ENCODE measurements at regions not wholly inside any gene's neighbourhood (a gene's known extent, or its start where the extent isn't known, plus 50 kb on each side); places are given as distances from the start of the nearest gene placed in this dataset.

DNA sequence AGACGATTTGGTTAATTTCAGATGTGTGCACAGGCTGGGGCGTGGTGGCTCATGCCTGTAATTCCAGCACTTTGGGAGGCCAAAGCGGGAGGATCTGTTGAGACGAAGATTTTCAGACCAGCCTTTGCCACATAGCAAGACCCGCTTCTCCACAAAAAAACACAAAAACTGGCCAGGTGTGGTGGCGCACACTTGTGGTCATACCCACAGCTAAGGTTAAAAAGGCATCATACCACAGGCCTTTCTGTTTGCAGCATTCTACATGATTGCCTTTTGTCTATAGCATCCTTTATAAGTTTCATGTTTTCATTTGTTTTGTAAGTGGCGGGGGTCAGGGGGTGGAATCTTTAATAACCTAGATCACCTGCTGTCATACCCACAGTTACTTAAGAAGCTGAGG, 239.9 kb upstream of the NOX3 start:
- DNase-seq (ENCODE audit: low spot score), result no peak

GRCh38 chr6:155694419-155694790, 238.8 kb upstream of the NOX3 start:
- DNase-seq (ENCODE audit: low spot score), result no peak

DNA sequence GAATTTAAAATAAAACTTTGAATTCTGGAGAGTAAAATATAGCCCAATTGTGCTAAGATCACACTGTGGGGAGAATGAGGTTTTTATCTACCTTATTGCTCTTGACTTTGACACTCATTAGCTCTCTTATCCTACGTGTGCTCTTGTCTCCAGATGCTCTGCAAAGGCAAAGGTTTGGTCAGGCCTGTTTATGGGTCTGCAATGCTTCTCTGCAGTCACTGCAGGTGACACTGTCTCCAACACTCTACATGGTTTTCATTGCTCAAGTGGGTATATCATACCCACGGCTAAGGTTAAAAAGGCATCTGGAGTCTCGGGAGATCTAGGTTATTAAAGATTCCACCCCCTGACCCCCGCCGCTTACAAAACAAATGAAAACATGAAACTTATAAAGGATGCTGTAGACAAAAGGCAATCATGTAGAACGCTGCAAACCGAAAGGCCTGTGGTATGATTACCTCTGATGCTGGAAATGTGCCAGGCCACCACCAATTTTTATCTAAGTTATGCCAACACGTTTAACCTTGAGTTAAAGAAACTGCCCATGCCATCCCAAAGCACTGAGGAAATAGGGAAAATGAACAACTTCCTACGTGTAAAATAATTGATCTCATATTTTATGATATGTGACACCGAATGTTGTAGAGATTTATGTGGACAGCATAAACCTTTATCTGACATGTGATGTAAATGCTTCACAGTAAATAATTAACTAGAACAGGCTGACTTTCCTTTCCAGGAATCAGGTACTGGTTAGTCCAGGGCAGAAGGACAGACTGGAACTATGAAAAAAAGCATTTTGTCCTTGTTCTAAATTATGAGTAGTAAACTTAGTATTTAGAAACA, 238.2 kb upstream of the NOX3 start:
- DNase-seq (ENCODE audit: low spot score), result peak; percentile 74

GRCh38 chr6:155690820-155691219, 235.2 kb upstream of the NOX3 start:
- no peak for DNase-seq (ENCODE audit: low spot score)

- no peak for DNase-seq (ENCODE audit: low spot score)
Measured at GRCh38 chr6:155687645-155688044, 232.0 kb upstream of the NOX3 start.

DNA sequence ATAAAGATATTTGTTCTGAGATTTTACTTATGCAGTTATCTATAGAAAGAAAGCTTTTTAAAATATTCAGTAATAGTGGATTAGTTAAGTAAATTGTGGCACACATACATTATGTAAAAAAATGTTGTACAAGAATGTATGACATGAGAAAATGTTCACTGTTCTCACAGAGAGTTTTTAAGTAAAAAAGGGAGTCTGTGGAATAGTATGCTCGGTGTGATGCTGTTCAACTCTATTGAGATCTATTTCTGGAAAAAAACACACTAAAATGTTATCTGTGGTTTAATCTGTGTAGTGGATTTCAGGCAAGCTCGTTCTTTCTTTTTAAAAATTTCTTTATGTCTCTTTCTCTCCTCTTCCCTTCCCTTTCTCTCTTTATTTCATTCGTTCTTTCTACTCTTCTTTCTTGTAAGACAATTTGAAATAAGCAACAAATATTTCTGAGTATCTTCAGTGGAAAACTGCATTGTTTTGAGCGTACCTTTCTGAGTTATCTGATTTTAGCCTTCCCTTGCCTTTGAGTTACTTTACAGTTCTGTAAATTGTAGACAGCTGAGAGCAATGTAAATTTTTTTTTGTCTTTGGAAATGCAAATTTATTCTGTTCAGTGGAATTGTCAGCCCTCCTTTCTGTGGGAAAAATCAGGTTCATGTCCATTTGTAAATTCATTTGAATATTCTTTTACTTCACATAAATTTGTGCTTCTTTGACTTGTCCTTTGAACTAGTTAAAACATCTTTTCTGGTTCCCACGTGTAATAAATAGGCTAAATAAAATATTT, 229.0 kb upstream of the NOX3 start:
- DNase-seq (ENCODE audit: low spot score), result no peak

GRCh38 chr6:155678361-155678760, 222.7 kb upstream of the NOX3 start:
- DNase-seq (ENCODE audit: low spot score), result no peak

DNA sequence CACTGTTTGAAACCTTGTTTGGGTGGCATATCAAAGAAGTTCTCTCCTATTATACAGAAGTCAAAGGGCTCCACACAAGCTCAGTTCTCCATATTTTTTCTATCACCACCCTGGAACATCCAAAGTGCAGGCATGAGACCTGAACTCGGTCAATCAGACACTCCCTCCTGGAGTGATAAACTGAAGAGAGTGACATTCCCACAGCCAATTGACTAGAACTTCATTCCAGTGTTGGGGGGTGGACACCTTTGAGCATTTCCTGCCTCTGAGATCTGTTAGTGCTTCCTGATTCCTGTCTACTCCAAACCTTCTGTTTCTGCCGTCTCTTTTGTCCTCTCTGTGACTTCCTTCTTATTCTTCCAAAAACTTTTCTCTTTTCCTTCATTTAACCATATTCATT, 220.7 kb upstream of the NOX3 start:
- DNase-seq (ENCODE audit: low spot score), result no peak

DNA sequence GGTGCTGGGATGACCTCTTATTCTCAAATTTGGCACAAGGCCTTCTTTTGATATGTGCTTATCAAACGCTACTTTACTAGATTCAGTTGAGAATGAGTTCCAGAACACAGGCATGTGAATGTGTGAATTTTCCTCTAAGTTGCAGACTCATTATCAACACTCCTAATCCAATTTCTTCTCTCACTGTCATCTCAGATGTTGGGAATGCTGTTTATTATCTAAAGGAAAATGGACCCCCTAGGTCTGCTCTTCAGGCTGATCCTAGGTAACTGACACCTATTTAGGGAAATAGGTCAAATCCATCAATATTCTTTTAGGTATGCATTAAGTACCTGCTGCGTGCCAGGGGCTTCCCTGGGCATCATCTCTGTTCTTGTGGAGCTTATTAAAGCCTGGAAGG, 215.0 kb upstream of the NOX3 start:
- DNase-seq (ENCODE audit: low spot score), result no peak

DNA sequence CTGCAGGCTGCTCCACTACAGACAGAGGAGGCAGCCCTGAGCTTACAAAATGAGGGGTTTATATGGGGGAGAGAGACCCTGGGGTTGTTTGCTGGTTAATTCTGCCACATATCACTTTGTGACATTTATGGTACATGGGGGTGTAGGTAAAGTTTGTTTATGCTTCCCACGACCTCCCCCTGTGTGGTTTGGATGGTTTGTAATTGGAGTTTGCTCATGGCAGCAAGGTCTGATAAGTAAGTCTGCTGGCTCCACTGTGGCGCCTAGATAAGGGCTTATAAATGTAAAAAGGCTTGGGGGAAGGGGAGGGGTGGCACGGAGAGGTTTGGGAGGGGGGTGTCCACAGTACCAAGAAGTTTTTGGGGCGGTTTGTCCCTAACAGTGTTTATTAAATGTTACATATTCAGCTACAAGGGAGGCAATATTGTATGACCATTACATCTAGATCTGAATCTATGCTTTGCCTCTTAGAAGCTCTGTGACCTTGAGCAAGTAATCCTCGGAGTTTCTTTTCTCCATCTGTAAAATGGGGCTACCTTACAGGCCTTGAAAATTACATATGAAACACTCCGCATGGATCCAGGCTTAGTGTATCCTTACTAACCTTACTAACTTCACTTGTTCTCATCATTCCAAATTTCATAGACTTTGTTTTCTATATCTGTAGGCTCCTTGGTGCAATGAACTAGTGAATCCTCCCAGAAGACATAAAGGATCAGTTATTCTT, 204.8 kb upstream of the NOX3 start:
- no peak for DNase-seq (ENCODE audit: low spot score)

DNA sequence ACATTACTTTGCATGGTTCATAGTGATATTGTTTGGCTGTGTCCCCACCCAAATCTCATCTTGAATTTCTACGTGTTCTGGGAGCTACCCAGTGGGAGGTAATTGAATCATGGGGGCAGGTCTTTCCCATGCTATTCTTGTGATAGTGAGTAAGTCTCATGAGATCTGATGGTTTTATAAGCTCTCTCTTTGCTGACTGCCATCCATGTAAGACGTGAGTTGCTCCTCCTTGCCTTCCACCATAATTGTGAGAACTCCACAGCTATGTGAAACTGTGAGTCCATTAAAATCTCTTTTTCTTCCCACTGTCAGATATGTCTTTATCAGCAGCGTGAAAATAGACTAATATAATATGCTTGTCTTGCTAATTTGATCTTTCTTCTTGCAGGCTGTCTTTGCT, 200.4 kb upstream of the NOX3 start:
- DNase-seq (ENCODE audit: low spot score), result no peak

- DNase-seq (ENCODE audit: low spot score), result no peak
Measured at GRCh38 chr6:155654474-155654873, 198.8 kb upstream of the NOX3 start.

DNA sequence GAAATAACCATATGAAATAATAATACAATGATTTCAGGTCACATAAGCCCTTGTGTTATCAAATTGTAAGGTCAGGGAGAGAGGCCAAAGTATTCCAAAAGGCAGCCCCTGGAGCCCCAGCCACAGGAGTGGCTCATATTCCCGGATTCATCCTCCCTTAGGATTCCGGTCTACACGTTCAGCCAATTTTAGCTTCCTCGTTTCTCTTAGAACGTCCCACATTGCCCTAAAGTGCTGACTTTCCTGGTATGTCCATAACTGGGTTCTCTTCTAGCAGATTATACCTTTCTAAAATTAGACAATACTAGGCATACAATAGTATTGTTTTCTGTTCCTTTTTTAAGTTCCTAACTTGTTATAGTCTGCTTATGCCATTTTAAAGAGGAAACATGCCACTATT, 192.7 kb upstream of the NOX3 start:
- DNase-seq (ENCODE audit: low spot score), result no peak

DNA sequence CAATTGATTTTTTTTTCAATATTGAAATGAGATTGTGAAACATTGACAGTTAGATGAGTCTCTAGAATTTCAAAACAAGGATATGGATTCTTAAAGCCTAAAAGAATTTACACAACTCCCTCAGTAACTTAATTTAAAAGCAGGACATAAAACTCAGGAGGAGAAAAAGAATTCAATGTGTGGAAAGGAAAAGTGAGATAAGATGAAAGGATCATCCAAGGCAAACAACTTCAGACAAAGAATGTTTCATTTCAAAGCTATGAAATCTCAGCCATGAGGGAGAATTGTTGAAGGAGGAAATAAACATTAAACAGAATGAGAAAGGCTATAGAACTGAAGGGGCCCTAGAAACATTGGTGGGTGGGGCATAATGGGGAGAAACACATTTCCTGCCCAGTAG, 191.7 kb upstream of the NOX3 start:
- DNase-seq (ENCODE audit: low spot score), result peak; percentile 9

- DNase-seq (ENCODE audit: low spot score), result no peak
Measured at GRCh38 chr6:155646443-155646842, 190.8 kb upstream of the NOX3 start.

DNA sequence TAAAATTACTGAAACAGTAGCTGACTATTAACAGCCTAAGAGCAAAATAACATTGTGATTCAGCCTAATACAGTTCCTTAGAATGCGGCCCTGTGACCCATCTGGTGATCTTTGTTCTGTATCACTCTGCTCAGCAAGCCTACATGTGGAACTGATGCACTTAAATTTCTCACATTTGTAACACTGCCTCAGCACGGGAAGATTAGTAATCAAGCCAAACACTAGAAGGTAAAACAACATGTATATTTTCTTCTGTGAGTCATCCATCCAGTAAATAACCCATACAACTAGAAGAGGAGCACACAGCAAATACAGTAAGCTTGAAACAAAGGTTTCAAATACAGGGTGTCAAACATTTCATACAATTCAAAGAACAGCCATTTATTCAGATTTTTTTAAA, 189.7 kb upstream of the NOX3 start:
- no peak for DNase-seq (ENCODE audit: low spot score)

DNA sequence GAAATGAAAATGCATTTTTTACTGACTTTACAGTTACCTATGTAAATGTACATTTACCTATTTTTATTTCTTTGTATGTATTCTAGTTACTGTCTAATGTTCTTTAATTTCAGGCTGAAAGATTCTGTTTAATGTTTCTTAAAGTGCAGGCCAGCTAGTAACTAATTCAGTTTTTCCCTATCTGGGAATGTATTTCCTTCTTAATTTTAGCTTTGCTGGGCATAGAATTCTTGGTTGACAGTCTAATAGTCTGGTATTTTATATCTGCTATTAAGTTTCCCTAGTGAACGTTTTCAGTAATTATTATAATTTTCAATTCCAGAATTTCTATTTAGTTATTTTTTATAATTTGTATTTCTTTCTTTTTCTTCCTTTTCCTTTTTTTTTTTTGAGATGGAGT, 186.0 kb upstream of the NOX3 start:
- DNase-seq (ENCODE audit: low spot score), result no peak

DNA sequence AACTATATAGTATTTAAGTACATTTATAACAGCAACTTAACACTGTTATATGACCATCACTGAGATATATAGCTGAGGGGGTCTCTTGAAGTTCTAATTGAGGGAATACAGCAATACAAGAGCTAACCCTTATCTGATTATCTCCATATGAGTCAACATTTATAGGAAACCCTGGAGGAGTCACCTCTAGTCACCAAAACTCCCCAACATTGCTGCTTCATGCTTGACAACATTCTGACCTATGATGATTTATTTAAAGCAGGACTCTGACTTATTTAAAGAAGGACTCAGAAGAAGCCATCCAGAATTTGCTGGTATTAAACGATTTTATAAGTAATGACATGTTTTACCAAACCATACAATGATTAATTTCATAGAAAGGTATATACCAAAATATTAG, 182.6 kb upstream of the NOX3 start:
- DNase-seq (ENCODE audit: low spot score), result no peak

DNA sequence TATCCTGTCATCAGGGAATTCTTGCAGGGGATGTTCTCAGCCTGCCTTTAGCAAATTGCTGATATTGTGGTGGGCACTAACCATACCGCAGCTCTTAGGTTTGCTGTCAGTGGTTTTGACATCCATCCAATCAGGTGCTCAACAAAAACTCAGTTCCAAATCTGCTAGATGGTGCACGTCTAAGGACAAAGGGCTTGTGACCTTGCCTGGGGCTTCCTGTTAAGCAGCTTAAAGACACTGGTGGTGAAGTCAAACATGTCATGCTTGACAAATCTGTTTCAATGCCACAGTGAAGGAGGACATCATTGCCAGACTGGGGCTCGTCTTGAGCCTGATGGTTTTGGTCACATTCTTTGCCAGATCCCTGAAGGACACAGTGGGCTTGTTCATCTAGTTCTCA, 179.8 kb upstream of the NOX3 start:
- no peak for DNase-seq (ENCODE audit: low spot score)

DNA sequence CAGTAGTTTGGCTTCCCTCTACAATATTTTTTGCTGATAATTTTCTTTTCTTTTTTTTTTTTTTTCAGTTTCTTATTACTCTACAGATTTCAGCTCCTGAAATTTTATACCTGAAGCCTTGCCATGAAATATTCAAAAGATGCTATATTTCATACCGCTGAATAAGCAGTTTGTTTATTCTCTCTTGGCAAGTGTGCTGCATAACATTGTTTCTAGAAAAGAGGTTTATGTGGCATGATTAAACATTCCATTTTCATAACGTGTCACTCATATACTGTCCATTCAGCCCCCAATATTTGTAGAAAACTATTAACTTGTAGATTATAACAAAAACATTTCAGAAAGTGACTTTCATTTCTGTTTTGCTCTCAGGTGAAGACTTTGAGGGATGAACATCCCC, 174.4 kb upstream of the NOX3 start:
- DNase-seq (ENCODE audit: low spot score), result no peak

DNA sequence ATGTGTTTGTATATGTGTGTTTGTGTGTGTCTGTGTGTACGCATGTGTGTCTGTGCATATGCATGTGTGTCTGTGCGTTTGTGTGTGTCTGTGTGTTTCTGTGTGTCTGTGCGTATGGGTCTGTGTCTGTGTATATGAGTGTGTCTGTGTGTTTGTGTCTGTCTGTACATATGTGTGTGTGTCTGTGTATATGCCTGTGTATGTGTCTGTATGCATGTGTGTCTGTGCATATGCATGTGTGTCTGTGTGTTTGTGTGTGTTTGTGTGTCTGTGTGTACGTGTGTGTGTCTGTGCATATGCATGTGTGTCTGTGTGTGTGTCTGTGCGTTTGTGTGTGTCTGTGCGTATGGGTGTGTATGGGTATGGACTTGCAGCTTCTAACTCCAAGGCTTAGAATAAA, 174.0 kb upstream of the NOX3 start:
- no peak for DNase-seq (ENCODE audit: low spot score)

GRCh38 chr6:155628306-155628705, 172.7 kb upstream of the NOX3 start:
- no peak for DNase-seq (ENCODE audit: low spot score)
